GM12873 (cell line): ENCODE measurements at regions not wholly inside any gene's neighbourhood (a gene's known extent, or its start where the extent isn't known, plus 50 kb on each side); places are given as distances from the start of the nearest gene placed in this dataset.

Experiments
- TF ChIP-seq, protein P1 (sequence below): IDR thresholded peaks from 2 replicates; pipeline ENCODE4 v1.5.1; 2012; ENCODE audit warnings: low read depth, mild to moderate bottlenecking, moderate library complexity, low read length, control low read depth; ENCODE audit not compliant: insufficient read depth; ENCODE audit errors: missing control alignments

DNA sequence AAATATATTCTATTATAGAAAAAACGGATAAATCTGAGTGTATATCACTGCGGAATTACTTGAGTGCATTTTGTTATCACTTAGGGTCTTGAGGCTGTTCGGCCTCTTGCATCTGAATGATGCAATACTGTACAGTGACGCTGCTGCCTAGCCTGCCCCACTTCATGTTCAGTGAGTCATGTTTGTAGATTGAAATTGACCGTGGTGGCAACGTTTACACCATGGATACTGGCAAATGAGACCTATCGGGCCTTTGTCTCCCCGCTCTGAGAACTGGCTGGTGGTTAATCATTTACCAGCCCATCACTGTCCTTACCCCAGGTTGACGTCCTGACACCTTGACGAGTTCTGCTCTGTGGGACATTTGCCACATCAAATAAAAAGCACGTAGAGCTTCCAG, 510.1 kb upstream of the ADAMTS16 start:
- TF ChIP-seq, protein P1, sequence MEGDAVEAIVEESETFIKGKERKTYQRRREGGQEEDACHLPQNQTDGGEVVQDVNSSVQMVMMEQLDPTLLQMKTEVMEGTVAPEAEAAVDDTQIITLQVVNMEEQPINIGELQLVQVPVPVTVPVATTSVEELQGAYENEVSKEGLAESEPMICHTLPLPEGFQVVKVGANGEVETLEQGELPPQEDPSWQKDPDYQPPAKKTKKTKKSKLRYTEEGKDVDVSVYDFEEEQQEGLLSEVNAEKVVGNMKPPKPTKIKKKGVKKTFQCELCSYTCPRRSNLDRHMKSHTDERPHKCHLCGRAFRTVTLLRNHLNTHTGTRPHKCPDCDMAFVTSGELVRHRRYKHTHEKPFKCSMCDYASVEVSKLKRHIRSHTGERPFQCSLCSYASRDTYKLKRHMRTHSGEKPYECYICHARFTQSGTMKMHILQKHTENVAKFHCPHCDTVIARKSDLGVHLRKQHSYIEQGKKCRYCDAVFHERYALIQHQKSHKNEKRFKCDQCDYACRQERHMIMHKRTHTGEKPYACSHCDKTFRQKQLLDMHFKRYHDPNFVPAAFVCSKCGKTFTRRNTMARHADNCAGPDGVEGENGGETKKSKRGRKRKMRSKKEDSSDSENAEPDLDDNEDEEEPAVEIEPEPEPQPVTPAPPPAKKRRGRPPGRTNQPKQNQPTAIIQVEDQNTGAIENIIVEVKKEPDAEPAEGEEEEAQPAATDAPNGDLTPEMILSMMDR: no peak

DNA sequence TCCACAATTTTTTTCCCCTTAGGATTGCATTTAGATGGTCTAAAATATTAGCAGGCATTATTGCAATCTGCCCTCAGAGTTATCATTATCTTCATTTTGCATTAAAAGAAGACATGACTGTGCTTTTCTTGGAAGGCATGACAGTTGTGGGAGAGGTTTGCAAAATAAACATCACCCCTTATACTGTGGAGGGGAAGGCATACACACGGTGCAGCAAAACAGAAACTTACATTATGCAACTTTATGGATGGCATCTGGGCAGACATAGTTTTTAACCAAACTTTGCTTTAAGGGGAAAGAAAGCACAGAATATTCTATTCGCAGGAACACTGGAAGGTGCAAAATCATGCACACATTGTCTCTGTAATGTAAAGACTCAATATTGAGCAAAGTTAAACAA, 505.8 kb upstream of the ADAMTS16 start:
- TF ChIP-seq, protein P1: no peak

DNA sequence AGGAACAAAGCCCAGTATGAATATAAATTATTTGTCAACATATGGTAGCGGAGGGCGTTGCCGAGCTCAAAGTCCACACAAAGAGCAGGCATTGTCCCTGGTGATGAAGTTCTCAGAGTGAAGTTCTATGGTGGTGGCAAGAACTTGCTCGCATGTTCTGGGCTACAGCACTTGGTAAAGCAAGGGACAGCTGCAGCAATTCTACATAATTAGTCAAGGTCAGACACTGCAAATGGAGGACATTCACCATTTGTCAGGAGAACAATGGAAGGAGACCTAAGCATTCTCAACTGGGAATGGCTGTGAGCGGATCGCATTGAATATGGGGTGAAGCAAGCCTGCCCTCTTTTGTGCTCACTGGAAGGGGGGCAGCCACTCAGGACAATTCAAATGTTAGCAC, 503.8 kb upstream of the ADAMTS16 start:
- TF ChIP-seq, protein P1: no peak

DNA sequence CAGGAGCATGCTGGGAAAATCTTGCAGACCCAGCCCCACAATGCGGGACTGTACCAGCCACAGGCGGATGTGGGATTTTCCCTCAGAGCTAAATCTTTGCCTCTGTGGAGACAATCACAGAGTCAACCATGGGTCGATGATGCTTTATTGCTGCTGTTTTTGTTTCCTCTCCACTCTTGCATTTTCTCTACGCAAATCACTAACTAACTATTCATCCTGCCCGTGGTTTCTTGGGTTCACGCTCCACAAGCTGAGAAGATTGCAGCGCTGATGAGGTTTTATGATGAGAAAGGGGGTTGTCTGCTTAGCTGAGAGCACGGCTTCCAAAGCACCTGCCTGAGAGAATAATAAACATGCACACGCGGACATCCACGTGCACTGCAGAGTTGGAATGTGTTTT, 500.2 kb upstream of the ADAMTS16 start:
- TF ChIP-seq, protein P1: no peak

DNA sequence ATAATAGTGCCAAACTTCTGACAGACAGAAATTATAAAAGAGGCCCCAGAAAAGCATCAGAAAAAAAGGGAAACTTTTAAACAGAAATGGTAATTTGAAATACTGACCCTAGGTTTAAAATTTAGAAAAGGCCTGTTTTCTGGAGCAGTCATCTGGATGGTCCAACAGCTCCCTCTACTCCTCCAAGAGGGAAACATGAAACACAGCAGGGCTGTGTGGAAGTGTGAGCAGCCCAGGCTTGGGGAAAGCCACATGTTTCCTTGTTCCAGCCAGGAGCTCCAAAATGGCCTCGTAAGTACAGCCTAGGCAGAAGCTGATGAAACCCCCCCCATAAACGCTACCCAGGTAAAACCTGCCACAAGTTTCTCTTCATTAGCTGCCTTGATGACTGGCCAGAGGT, 499.3 kb upstream of the ADAMTS16 start:
- TF ChIP-seq, protein P1: no peak

DNA sequence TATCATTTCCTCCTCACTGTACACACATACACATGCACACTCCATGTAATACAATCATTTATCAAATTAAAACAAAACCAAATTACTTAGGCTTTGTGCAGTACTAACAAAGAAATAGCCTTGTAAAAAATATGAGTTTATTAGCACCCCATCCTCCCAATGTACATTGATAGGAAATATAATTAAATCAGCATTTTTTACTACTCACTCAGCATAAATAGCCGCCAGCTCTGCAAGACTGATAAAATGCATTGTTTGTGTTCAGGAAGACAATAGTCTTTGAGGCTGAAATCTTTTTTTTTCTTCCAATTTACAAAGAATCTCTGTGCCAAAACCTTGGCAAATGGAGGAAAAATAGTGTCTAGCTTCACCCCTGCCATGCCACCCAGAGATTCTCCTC, 497.6 kb upstream of the ADAMTS16 start:
- TF ChIP-seq, protein P1: no peak

DNA sequence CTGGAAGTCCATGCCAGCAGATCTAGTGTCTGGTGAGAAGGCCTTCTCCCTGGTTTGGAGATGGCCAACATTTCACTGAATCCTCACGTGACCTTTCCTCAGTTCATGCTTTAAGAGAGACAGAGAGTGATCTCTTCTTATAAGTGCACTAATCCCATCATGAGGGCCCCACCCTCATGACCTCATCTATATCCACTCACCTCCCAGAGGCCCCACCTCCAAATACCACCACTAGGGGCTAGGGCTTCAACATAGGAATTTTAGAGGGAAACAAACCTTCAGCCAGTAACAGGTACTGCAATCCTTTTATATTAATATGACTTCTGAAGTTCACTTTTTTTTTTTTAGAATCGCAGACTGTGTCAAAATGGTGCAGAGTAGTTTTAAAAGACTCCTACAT, 496.9 kb upstream of the ADAMTS16 start:
- TF ChIP-seq, protein P1: no peak
